IMR-90 (cell line): ENCODE measurements at regions not wholly inside any gene's neighbourhood (a gene's known extent, or its start where the extent isn't known, plus 50 kb on each side); places are given as distances from the start of the nearest gene placed in this dataset.

Experiments used
- ATAC-seq: fragments of 200-7000 bp; cut with Tn5 transposase; 2 replicates; pipeline ENCODE4 v1.9.1; 2020; ENCODE audit warnings: low read depth, mild to moderate bottlenecking, moderate library complexity
- BruUV-seq: library from RNA; stranded (reverse); fragments of 400-500 nt; replicated peaks from 2 replicates; lab custom pipeline; 2021; lab: Mats Ljungman, UMichigan
- CTCF ChIA-PET: fragments of 300-600 bp; formaldehyde crosslinking; extraction: SDS; loops from one replicate; lab custom pipeline; 2021; ENCODE audit warnings: antibody characterized with exemption; lab: Yijun Ruan, JAX
- POLR2A ChIA-PET: fragments of 300-600 bp; sonication (Branson Sonifier 250); formaldehyde crosslinking; loops from one replicate; lab custom pipeline; 2022; ENCODE audit warnings: antibody characterized with exemption; ENCODE audit not compliant: unreplicated experiment; lab: Charles Lee
- DNase-seq: peaks from one replicate; pipeline ENCODE4 v3.0.0; 2013
- H2AFZ ChIP-seq: replicated peaks from 2 replicates; pipeline ENCODE3; 2013; ENCODE audit warnings: low read length, mild to moderate bottlenecking; ENCODE audit not compliant: poor library complexity
- H2AK5ac ChIP-seq: 2 replicates; pipeline ENCODE4 v1.6.1; 2013; ENCODE audit warnings: low read depth, low read length, inconsistent platforms
- H2AK9ac ChIP-seq: replicated peaks from 2 replicates; pipeline ENCODE3; 2013; ENCODE audit warnings: mild to moderate bottlenecking, low read depth, low read length, moderate library complexity; ENCODE audit not compliant: poor library complexity
- H2BK120ac ChIP-seq: 2 replicates; pipeline ENCODE4 v1.6.1; 2013; ENCODE audit warnings: low read depth, low read length, inconsistent platforms
- H2BK15ac ChIP-seq: 3 replicates; pipeline ENCODE4 v1.6.1; 2013; ENCODE audit warnings: low read depth, low read length, inconsistent platforms
- H2BK20ac ChIP-seq: 2 replicates; pipeline ENCODE4 v1.6.1; 2013; ENCODE audit warnings: low read depth, mild to moderate bottlenecking, inconsistent platforms, low read length, moderate library complexity
- H2BK5ac ChIP-seq: 2 replicates; pipeline ENCODE4 v1.6.1; 2013; ENCODE audit warnings: mild to moderate bottlenecking, low read depth, low read length, inconsistent platforms; ENCODE audit not compliant: poor library complexity, severe bottlenecking
- H3K14ac ChIP-seq: replicated peaks from 2 replicates; pipeline ENCODE4 v1.6.1; 2013; ENCODE audit warnings: low read depth, low read length, inconsistent platforms
- H3K18ac ChIP-seq: 2 replicates; pipeline ENCODE4 v1.6.1; 2013; ENCODE audit warnings: low read depth, low read length, control low read depth
- H3K23ac ChIP-seq: 2 replicates; pipeline ENCODE4 v1.6.1; 2013; ENCODE audit warnings: low read depth, low read length, inconsistent platforms
- H3K27ac ChIP-seq: 2 replicates; pipeline ENCODE4 v1.5.1; 2013; ENCODE audit warnings: mild to moderate bottlenecking, control low read depth, low read length; ENCODE audit not compliant: insufficient read depth
- H3K27me3 ChIP-seq: 2 replicates; pipeline ENCODE4 v1.6.1; 2013; ENCODE audit warnings: low read length; ENCODE audit not compliant: control insufficient read depth, insufficient read depth
- H3K36me3 ChIP-seq: 2 replicates; pipeline ENCODE4 v1.6.1; 2013; ENCODE audit warnings: low read length, mixed read lengths; ENCODE audit not compliant: control insufficient read depth, insufficient read depth
- H3K4ac ChIP-seq: 2 replicates; pipeline ENCODE4 v1.6.1; 2013; ENCODE audit warnings: low read depth, low read length, inconsistent platforms
- H3K4me1 ChIP-seq: 2 replicates; pipeline ENCODE4 v1.6.1; 2013; ENCODE audit warnings: low read length, mixed read lengths; ENCODE audit not compliant: control insufficient read depth, insufficient read depth
- H3K4me2 ChIP-seq: 2 replicates; pipeline ENCODE4 v1.6.1; 2013; ENCODE audit warnings: low read depth, mild to moderate bottlenecking, control low read depth, low read length, moderate library complexity
- H3K4me3 ChIP-seq: 2 replicates; pipeline ENCODE4 v1.5.1; 2013; ENCODE audit warnings: low read depth, mild to moderate bottlenecking, control low read depth, low read length, moderate library complexity; ENCODE audit not compliant: insufficient read depth
- H3K56ac ChIP-seq: 2 replicates; pipeline ENCODE4 v1.6.1; 2013; ENCODE audit warnings: low read length, inconsistent platforms; ENCODE audit not compliant: insufficient read depth; ENCODE audit errors: extremely low read depth
- H3K79me1 ChIP-seq, 2 experiments: 2 replicates each; pipeline ENCODE4 v1.6.1; 2013; ENCODE audit warnings: low read length in 2 of 2, inconsistent platforms in 1 of 2, low read depth in 1 of 2
- H3K9ac ChIP-seq: 2 replicates; pipeline ENCODE4 v1.6.1; 2013; ENCODE audit warnings: low read depth, low read length, control low read depth
- H3K9me1 ChIP-seq: 2 replicates; pipeline ENCODE4 v1.6.1; 2013; ENCODE audit warnings: low read length, inconsistent platforms; ENCODE audit not compliant: insufficient read depth
- H3K9me3 ChIP-seq: 2 replicates; pipeline ENCODE4 v1.6.1; 2013; ENCODE audit warnings: low read length; ENCODE audit not compliant: control insufficient read depth, insufficient read depth
- H4K20me1 ChIP-seq: 2 replicates; pipeline ENCODE4 v1.6.1; 2013; ENCODE audit warnings: low read length, inconsistent platforms; ENCODE audit not compliant: insufficient read depth
- H4K5ac ChIP-seq: 2 replicates; pipeline ENCODE4 v1.6.1; 2013; ENCODE audit warnings: mild to moderate bottlenecking, low read depth, low read length, control low read depth
- H4K8ac ChIP-seq, 2 experiments: 2 replicates each; pipeline ENCODE4 v1.6.1; 2013; ENCODE audit warnings: low read depth in 2 of 2, low read length in 2 of 2, control low read depth in 1 of 2, inconsistent platforms in 1 of 2
- H4K91ac ChIP-seq: 2 replicates; pipeline ENCODE4 v1.6.1; 2013; ENCODE audit warnings: low read depth, low read length, inconsistent platforms; ENCODE audit not compliant: insufficient read depth
- BHLHE40 ChIP-seq: fragments of 150-350 bp; IDR thresholded peaks from 2 replicates; pipeline ENCODE4 v1.6.1; 2016; ENCODE audit warnings: mild to moderate bottlenecking, low read depth, low read length
- RCOR1 ChIP-seq: IDR thresholded peaks from 2 replicates; pipeline ENCODE4 v1.6.1; 2012; ENCODE audit warnings: mild to moderate bottlenecking, low read length, improper control_type of control experiment; ENCODE audit not compliant: insufficient replicate concordance
- WGBS, 2 experiments: methylation state at CpG; one replicate each; pipeline versions ENCODE4 v1.1.5 to v1.1.7; 2013; ENCODE audit warnings: missing lambda C conversion rate in 2 of 2; ENCODE audit not compliant: insufficient read length in 1 of 2; ENCODE audit errors: extremely low coverage in 2 of 2; 5-methylcytosine and 5-hydroxymethylcytosine counted together
- dilution Hi-C: fragments of 300-500 bp; cut with HindIII; formaldehyde crosslinking; loops from one replicate; pipeline ENCODE4 v1.14.3; 2018; ENCODE audit warnings: low sequenced_read_pairs; ENCODE audit not compliant: unreplicated experiment
- in situ Hi-C: fragments of 300-500 bp; cut with MboI; formaldehyde crosslinking; loops from 3 replicates; pipeline ENCODE4 v1.14.3; 2019; ENCODE audit warnings: low sequenced_read_pairs, inconsistent platforms, mixed read lengths
- intact Hi-C: fragments of 100-400 bp; cut with micrococcal nuclease; formaldehyde crosslinking; loops from 2 replicates; pipeline ENCODE4 v1.10.0; 2022

DNA sequence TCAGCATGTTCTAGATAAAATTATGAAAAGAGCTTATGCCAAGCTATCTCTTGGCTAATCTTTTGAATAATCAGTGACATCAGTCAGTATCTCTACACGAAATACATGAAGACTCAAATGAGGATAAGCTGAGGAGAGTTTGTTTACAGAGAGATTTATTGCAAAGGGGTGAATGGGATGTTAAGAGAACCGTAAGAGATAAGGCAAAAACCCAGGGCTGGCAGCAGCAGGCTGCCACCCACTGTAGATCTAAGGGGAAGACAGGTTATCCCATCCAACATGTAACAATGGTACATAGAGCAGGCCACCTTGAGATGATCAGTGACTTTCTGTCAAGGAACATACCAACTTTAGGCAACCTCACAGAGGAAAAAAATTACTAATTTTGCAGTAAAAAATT, 432.1 kb upstream of the NR3C2 start:
- Histone ChIP-seq H2AK9ac (no peak overlapping the region), H3K79me1 (no peaks in the 10 kb centered on the region), H2AK5ac (no peak overlapping the region), H3K9me3 (no peaks in the 10 kb centered on the region), H3K14ac (no peak overlapping the region), H3K9ac (no peak overlapping the region), H3K4me3 (no peak overlapping the region), H2BK120ac (no peak overlapping the region), H3K56ac (no peak overlapping the region), H3K27ac (no peak overlapping the region), H3K4me2 (no peak overlapping the region), H2BK15ac (no peak overlapping the region), H2AFZ (no peak overlapping the region), H2BK5ac (no peak overlapping the region), H3K9me1 (no peaks in the 10 kb centered on the region), H3K36me3 (no peaks in the 10 kb centered on the region), H2BK20ac (no peak overlapping the region), H3K27me3 (no peaks in the 10 kb centered on the region), H4K20me1 (no peaks in the 10 kb centered on the region), H4K91ac (no peak overlapping the region), H3K4me1 (no peaks in the 10 kb centered on the region), H3K4ac (no peak overlapping the region), H3K18ac (no peak overlapping the region), H4K5ac (no peak overlapping the region), H4K8ac (no peak overlapping the region), H3K23ac (no peak overlapping the region)
- ATAC-seq (no peak), DNase-seq (no peak)
- no peak for TF ChIP-seq RCOR1
- no peak for TF ChIP-seq BHLHE40
- BruUV-seq: no TSS peak
- WGBS, 2 experiments: no CpG with 5 or more reads among the region's 2 CpGs
- CTCF ChIA-PET: no interaction called here
- in situ Hi-C loops (no loop called here), dilution Hi-C loops (no loop called here), intact Hi-C loops (no loop called here)
- POLR2A ChIA-PET: interaction anchor here (0.6 kb wide), 1 partner anchor 8 kb away, joined by 5 read pairs; no protein-coding TSS in a partner anchor
